ENCODE measurements at regions not wholly inside any gene's neighbourhood (a gene's known extent, or its start where the extent isn't known, plus 50 kb on each side); places are given as distances from the start of the nearest gene placed in this dataset.

DNA sequence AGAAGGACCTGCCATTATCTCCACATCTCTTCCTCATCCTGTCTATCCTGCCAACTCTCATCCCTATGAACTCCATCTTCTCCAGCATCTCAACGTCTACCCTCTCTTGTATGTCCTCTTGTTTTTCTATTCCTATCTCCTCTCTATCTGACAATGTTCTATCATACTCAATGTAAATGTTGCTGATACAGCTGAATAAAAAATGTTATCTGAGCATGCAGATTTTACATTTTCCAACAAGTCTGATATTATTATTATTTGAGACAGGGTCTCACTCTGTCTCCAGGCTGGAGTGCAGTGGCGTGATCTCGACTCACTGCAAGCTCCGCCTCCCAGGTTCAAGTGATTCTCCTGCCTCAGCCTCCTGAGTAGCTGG, 56.0 kb upstream of the RAI14 start:
- TF ChIP-seq, protein P1, sequence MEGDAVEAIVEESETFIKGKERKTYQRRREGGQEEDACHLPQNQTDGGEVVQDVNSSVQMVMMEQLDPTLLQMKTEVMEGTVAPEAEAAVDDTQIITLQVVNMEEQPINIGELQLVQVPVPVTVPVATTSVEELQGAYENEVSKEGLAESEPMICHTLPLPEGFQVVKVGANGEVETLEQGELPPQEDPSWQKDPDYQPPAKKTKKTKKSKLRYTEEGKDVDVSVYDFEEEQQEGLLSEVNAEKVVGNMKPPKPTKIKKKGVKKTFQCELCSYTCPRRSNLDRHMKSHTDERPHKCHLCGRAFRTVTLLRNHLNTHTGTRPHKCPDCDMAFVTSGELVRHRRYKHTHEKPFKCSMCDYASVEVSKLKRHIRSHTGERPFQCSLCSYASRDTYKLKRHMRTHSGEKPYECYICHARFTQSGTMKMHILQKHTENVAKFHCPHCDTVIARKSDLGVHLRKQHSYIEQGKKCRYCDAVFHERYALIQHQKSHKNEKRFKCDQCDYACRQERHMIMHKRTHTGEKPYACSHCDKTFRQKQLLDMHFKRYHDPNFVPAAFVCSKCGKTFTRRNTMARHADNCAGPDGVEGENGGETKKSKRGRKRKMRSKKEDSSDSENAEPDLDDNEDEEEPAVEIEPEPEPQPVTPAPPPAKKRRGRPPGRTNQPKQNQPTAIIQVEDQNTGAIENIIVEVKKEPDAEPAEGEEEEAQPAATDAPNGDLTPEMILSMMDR (IDR thresholded peaks at IDR 0.05; ENCODE audit: low read depth, low read length), result no peak
- TF ChIP-seq POLR2A (IDR thresholded peaks at IDR 0.05; ENCODE audit: extremely low read depth, insufficient read length), result no peak
- TF ChIP-seq MYC (IDR thresholded peaks at IDR 0.05; ENCODE audit: low read depth, low read length), result no peak
